ENCODE measurements at regions not wholly inside any gene's neighbourhood (a gene's known extent, or its start where the extent isn't known, plus 50 kb on each side); places are given as distances from the start of the nearest gene placed in this dataset.

GRCh38 chr11:15836795-15837194 lies 519.6 kb downstream of the SOX6 start:
- TF ChIP-seq EZH2 (IDR thresholded peaks at IDR 0.05; ENCODE audit: borderline replicate concordance, low read depth, low read length, poor library complexity, severe bottlenecking) (no peak), CTCF (conservative IDR thresholded peaks at IDR 0.05; ENCODE audit: low read depth, low read length) (no peak)
